Upper lobe of left lung (tissue), 6 donors: ENCODE measurements at regions not wholly inside any gene's neighbourhood (a gene's known extent, or its start where the extent isn't known, plus 50 kb on each side); places are given as distances from the start of the nearest gene placed in this dataset.

Source experiments
- ATAC-seq, 2 donors: fragments of 200-7000 bp; cut with Tn5 transposase; one replicate each; pipeline ENCODE4 v1.9.1; 2022; ENCODE audit warnings: mild to moderate bottlenecking in 2 of 2, moderate library complexity in 2 of 2; ENCODE audit not compliant: low FRiP score in 2 of 2
- DNase-seq, 2 donors: peaks; one replicate each; pipeline ENCODE4 v3.0.0-alpha.2; 2019 to 2020
- H3K27ac ChIP-seq, 4 donors: fragments of 200-600 bp; sonication (generic); one replicate each; pipeline ENCODE4 v1.5.1; 2016 to 2019
- H3K27me3 ChIP-seq, 4 donors: fragments of 200-600 bp; sonication (generic); one replicate each; pipeline ENCODE4 v1.5.1; 2017 to 2019
- H3K36me3 ChIP-seq, 4 donors: fragments of 200-600 bp; sonication (generic); one replicate each; pipeline ENCODE4 v1.5.1; 2016 to 2019
- H3K4me1 ChIP-seq, 4 donors: fragments of 200-600 bp; sonication (generic); one replicate each; pipeline ENCODE4 v1.5.1; 2018 to 2019
- H3K4me3 ChIP-seq, 4 donors: fragments of 200-600 bp; sonication (generic); one replicate each; pipeline ENCODE4 v1.5.1; 2017 to 2019; ENCODE audit warnings: mild to moderate bottlenecking in 2 of 4, moderate library complexity in 1 of 4
- H3K9me3 ChIP-seq, 4 donors: fragments of 200-600 bp; sonication (generic); one replicate each; pipeline ENCODE4 v1.5.1; 2018 to 2019
- EP300 ChIP-seq, 4 donors: sonication (generic); formaldehyde crosslinking; IDR thresholded peaks; one replicate each; pipeline ENCODE4 v1.5.1; 2017; ENCODE audit warnings: antibody characterized with exemption in 4 of 4, control low read depth in 2 of 4
- POLR2A ChIP-seq, 4 donors: fragments of 450-650 bp; IDR thresholded peaks; one replicate each; pipeline ENCODE4 v1.5.1; 2016 to 2017; ENCODE audit warnings: antibody characterized with exemption in 4 of 4, mild to moderate bottlenecking in 2 of 4
- POLR2AphosphoS5 ChIP-seq, 2 donors: sonication (generic); formaldehyde crosslinking; IDR thresholded peaks; one replicate each; pipeline ENCODE4 v1.5.1; 2017; ENCODE audit warnings: antibody characterized with exemption in 2 of 2
- WGBS, 2 donors: methylation state at CpG; one replicate each; pipeline ENCODE4 v1.1.5; 2017 to 2018; 5-methylcytosine and 5-hydroxymethylcytosine counted together
- TF ChIP-seq, protein P1 (sequence below), 6 experiments: fragments of 450-650 bp in 4 of 6; fragments of 200-600 bp in 2 of 6; sonication (generic) in 2 of 6; IDR thresholded peaks; one replicate each; pipeline ENCODE4 v1.5.1; 2016 to 2019; ENCODE audit warnings: antibody characterized with exemption in 6 of 6
- donor health status: DM: no; HTN: no; CAD: no; lungs with moderate emphysema.
- donor health status: DM: no; HTN: yes; CAD: no; lungs with severe emphysema.

DNA sequence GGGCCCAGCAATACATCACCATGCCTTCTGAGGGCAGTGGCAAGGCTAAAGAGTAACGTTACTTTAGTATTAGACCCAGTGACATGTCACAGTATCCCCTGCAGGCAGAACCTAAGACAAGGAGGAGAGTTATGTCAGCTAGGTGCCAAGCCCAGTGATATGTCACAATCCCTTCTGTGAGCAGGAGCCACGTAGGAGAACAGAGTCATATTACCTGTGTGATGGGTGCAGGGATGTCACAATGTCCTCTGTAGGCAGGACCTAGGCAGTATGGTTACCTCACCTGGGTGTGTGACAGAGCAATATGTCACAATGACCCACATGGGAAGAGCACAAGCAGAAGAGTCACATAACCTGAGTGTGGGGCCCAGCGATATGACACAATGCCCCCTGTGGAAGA, 121.8 kb downstream of the ZNF675 start:
- peaks cover 0 to 37% (median 15%) of the 10 kb centered on the region in 4 donors for H3K9me3 ChIP-seq
- no peak for ATAC-seq
- no peak for TF ChIP-seq POLR2A (IDR thresholded peaks at IDR 0.05)
- TF ChIP-seq EP300 (IDR thresholded peaks at IDR 0.05): no peak
- no peak for TF ChIP-seq POLR2AphosphoS5 (IDR thresholded peaks at IDR 0.05)
- TF ChIP-seq, protein P1, sequence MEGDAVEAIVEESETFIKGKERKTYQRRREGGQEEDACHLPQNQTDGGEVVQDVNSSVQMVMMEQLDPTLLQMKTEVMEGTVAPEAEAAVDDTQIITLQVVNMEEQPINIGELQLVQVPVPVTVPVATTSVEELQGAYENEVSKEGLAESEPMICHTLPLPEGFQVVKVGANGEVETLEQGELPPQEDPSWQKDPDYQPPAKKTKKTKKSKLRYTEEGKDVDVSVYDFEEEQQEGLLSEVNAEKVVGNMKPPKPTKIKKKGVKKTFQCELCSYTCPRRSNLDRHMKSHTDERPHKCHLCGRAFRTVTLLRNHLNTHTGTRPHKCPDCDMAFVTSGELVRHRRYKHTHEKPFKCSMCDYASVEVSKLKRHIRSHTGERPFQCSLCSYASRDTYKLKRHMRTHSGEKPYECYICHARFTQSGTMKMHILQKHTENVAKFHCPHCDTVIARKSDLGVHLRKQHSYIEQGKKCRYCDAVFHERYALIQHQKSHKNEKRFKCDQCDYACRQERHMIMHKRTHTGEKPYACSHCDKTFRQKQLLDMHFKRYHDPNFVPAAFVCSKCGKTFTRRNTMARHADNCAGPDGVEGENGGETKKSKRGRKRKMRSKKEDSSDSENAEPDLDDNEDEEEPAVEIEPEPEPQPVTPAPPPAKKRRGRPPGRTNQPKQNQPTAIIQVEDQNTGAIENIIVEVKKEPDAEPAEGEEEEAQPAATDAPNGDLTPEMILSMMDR (IDR thresholded peaks at IDR 0.05): no peak
- H3K27ac ChIP-seq: no peak overlapping the region
- H3K27me3 ChIP-seq: no peaks in the 10 kb centered on the region
- H3K4me1 ChIP-seq: no peaks in the 10 kb centered on the region
- 76 to 81% methylated on average over 3 of the region's 3 CpGs for WGBS, 2 donors
- DNase-seq: no peak
- H3K4me3 ChIP-seq: no peak overlapping the region
- no peaks in the 10 kb centered on the region for H3K36me3 ChIP-seq

DNA sequence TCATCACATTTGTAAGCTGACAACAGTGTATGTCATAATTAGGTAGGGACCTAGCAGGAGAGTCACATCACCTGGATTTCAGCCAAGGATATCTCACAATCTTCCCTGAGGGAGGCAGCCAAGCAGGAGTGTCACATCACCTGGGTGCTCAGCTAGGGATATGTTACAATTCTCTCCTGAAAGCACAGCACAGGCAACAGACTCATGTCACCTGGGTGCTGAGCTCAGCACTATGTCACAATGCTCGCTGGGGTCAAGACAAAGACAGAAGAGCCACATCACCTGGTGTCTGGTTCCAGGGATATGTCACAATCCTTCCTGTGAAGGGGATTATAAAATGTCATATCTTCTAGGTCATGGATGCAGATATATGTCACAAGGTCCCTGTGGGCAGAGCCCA, 123.7 kb downstream of the ZNF675 start:
- no peak overlapping the region for H3K4me3 ChIP-seq
- H3K4me1 ChIP-seq: no peaks in the 10 kb centered on the region
- DNase-seq: no peak
- H3K36me3 ChIP-seq: no peaks in the 10 kb centered on the region
- peaks cover 0 to 30% (median 1%) of the 10 kb centered on the region in 4 donors for H3K9me3 ChIP-seq
- H3K27me3 ChIP-seq: no peaks in the 10 kb centered on the region
- TF ChIP-seq POLR2A (IDR thresholded peaks at IDR 0.05) (no peak), POLR2AphosphoS5 (IDR thresholded peaks at IDR 0.05) (no peak)
- WGBS, 2 donors: 72% methylated on average over 1 of the region's 1 CpG; no CpG with 5 or more reads in 1 of the 2 donors
- no peak overlapping the region for H3K27ac ChIP-seq
- no peak for ATAC-seq

DNA sequence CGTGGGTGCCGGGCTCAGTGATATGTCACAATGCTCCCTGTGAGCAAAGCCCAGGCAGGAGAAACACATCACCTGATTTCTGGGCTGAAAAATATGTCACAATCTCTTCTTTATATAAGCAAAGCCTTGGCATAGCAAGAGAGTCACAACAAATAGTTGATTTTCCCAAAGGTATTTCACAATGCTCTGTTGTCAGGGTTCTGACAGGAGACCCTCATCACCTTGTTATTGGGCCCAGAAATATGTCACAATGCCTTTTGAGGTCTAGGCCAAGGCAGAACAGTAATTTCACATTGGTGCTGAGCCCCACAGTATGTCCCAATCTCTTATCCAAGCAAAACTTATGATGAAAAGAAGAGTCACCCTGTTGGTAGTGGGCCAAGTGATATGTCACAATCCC, 125.7 kb downstream of the ZNF675 start:
- no peaks in the 10 kb centered on the region for H3K36me3 ChIP-seq
- ATAC-seq (no peak), DNase-seq (no peak)
- TF ChIP-seq, protein P1 (IDR thresholded peaks at IDR 0.05): no peak
- H3K4me3 ChIP-seq: no peak overlapping the region
- no peaks in the 10 kb centered on the region for H3K27me3 ChIP-seq
- peaks cover 0 to 20% (median 0%) of the 10 kb centered on the region in 4 donors for H3K9me3 ChIP-seq
- WGBS, 2 donors: 80 to 94% methylated on average over 2 of the region's 2 CpGs
- H3K27ac ChIP-seq: no peak overlapping the region
- no peaks in the 10 kb centered on the region for H3K4me1 ChIP-seq

DNA sequence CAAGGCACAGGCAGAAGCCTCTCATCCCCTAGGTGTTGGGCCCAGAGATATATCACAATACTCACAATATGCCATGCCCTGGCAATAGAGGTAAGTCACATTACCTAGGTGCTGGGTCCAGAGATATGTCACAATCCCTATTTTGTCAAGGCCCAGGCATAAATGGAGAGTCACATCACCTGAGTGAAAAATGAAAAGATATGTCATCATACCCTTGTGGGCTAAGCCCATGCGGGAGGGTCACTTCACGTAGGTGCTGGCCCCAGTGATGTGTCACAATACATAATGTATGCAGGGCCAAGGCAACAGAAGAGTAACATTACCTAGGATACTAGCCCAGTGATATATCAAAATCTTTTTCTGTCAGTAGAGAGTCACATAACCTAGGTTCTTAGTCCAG, 127.0 kb downstream of the ZNF675 start:
- H3K36me3 ChIP-seq: no peaks in the 10 kb centered on the region
- TF ChIP-seq POLR2A (IDR thresholded peaks at IDR 0.05) (no peak), EP300 (IDR thresholded peaks at IDR 0.05) (no peak), POLR2AphosphoS5 (IDR thresholded peaks at IDR 0.05) (no peak)
- TF ChIP-seq, protein P1 (IDR thresholded peaks at IDR 0.05): no peak
- H3K4me1 ChIP-seq: no peaks in the 10 kb centered on the region
- H3K9me3 ChIP-seq: peaks cover 0 to 20% (median 0%) of the 10 kb centered on the region in 4 donors
- DNase-seq (no peak), ATAC-seq (no peak)
- H3K27ac ChIP-seq: no peak overlapping the region
- no peak overlapping the region for H3K4me3 ChIP-seq
- 83 to 90% methylated on average over 2 of the region's 2 CpGs for WGBS, 2 donors
- no peaks in the 10 kb centered on the region for H3K27me3 ChIP-seq

DNA sequence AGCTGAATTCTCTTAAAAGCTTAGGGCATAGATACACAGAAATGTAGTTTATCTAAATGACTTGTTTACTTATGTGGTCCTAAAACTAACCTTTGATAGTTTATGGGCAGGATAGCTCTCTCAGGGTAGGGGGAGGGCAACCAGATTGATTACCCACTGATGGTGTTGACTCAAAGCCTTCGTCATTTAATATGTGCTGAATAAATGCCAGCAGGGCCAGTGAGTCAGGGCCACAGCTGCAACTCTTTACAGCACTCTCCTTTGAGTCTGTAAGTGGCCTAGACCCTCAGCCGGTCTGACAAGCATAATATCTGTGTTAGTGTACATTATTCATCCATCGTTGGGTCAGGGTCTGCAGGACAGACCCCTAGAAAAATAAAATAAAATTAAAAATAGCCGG, 128.5 kb downstream of the ZNF675 start:
- Histone ChIP-seq H3K4me3 (no peak overlapping the region), H3K27ac (no peak overlapping the region), H3K36me3 (no peaks in the 10 kb centered on the region), H3K4me1 (no peaks in the 10 kb centered on the region), H3K27me3 (no peaks in the 10 kb centered on the region), H3K9me3 (peaks cover 0 to 15% (median 0%) of the 10 kb centered on the region in 4 donors)
- no peak for DNase-seq
- TF ChIP-seq EP300 (IDR thresholded peaks at IDR 0.05): no peak
- no peak for TF ChIP-seq POLR2A (IDR thresholded peaks at IDR 0.05)
- TF ChIP-seq POLR2AphosphoS5 (IDR thresholded peaks at IDR 0.05): no peak
- TF ChIP-seq, protein P1 (IDR thresholded peaks at IDR 0.05): no peak
- ATAC-seq: no peak
- WGBS, 2 donors: 60 to 71% methylated on average over 4 of the region's 4 CpGs
